Stimulated activated CD8-positive, alpha-beta memory T cell treated with anti-CD3 and anti-CD28 coated beads, Interleukin-4, amount 100 ng/mL, for 48 hours (primary cell): ENCODE measurements at regions not wholly inside any gene's neighbourhood (a gene's known extent, or its start where the extent isn't known, plus 50 kb on each side); places are given as distances from the start of the nearest gene placed in this dataset.

Experiments
- DNase-seq: peaks from one replicate; pipeline ENCODE4 v3.0.0-alpha.2; 2020

DNA sequence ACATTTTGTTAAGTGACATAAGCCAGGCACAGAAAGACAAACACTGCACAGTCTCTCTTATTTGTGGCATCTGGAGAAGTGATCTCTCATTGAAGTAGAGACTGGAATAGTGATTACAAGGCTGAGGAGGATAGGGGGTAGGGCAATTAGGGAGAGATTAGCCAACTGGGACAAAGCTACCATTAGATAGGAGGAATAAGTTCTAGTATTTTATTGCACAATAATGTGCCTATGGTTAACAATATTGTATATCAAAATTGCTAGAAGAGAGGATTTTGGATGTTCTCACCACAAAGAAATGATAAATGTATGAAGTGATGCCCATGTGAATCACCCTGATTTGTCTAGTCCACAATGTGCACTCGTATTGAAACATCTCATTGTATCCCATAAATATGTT, 281.8 kb downstream of the MTRR start:
- no peak for DNase-seq

DNA sequence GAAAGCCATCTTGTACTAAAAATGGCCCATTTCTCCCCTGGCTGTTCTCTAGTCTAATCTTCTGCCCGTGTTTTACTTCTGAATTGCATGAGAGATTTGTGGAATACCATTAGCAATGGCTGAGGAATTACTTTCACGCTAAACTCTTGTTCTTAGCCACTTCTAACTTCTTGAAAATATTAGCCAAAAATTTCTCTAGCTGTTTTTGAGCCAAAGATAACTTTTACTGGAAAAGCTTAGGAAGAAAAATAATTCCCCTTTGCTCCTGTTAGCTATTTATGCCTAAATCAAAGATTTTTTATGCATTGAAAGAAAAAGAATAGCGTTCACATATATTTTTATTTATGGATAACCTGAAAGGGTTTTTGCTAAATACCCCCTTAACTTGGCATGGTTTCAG, 287.8 kb downstream of the MTRR start:
- no peak for DNase-seq

DNA sequence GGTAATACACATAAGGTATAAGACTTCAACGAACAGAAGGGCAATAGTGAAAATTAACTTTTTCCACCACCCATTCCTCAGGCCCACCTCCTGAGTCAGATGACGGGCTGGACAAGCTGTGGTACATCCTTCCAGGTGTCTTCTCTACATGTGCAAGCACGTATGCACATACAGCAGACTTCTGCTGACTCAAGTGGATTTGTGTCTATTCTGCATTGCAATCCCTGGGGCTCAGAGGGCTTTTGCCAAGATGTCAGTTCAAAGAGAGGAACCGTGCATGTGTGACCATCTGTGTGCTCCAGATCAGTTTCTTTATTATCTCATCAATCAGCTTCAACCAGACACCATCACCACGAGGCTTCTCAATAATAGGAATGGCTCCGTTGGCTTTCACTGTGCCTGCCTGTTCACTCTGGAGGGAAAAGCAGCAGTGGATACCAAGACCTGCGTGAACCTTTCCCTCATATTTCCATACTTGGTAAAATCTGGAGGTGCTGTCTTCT, 288.4 kb downstream of the MTRR start:
- DNase-seq: no peak

DNA sequence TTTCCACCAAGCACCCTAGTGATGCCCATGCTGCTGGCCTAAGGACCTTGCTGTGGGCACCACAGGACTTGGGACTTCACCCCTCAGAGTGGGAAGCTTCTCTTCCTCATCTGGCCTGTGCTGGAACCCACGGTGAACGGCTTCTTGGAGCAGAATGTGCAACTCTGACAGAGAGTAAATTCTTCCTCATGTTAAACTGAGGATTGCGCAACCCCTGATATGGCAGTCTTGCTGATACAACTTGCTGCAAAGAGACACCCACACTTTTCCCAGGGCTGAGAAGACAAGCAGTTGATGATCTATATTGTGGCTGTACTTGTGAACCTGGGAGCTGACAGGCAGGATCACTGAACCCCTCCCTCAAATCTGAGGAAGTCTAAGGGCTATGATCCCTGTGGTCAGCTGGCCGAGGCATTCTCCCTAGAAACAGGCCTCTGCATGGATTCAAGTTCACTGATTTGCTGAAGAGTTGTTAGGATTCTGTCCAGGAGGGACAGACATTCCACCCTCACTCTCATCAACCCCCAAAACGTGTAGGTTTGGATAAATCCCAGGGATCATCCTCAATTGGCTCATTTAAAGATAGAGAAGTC, 307.2 kb downstream of the MTRR start:
- DNase-seq: no peak

DNA sequence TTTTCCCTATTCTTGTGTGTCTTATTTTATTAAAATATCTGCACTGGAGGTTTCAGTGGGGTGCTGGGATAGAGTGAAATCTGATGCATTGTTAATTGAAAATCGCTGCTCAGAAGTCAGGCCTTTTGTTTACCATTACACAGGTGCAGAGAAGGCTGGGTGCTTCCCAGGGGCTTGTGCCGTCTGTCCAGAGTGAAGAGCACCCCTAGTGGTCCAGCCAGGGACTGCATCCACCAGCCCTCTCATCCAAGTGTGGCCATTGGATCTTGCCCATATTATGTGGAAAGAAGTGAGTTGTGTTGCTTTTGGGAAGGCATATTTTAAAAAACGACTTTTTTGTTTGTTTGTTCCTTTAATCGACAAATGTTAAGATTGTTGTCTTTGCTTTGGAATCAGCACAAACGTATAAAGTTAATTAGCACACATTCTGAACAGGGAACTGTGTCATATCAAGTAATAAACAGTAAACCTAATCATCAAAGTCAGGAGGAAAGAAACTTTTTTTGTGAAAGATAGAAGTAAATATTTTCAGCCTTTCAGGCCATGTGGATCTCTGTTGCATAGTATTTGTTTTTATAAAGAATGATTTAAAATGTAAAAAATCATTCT, 315.6 kb downstream of the MTRR start:
- peak; percentile 74 for DNase-seq

DNA sequence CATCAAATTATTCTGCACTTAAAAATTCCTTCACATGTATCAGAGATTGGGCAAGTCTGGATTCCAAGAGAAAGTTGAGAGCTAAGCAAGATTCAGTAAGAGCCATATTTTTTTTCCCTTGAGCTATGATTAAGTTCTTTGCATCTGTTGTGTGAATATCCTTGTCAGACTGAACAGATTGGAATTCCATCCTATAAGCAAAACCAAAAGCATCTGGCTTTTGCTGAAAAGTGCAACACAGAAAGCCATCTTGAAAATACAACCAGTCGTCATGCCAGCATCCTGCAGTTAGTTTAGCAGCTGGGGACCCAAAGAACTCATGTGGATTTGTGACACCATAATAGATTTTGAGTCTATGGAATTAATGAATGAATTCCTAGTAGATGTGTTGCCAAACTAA, 316.9 kb downstream of the MTRR start:
- DNase-seq: no peak

DNA sequence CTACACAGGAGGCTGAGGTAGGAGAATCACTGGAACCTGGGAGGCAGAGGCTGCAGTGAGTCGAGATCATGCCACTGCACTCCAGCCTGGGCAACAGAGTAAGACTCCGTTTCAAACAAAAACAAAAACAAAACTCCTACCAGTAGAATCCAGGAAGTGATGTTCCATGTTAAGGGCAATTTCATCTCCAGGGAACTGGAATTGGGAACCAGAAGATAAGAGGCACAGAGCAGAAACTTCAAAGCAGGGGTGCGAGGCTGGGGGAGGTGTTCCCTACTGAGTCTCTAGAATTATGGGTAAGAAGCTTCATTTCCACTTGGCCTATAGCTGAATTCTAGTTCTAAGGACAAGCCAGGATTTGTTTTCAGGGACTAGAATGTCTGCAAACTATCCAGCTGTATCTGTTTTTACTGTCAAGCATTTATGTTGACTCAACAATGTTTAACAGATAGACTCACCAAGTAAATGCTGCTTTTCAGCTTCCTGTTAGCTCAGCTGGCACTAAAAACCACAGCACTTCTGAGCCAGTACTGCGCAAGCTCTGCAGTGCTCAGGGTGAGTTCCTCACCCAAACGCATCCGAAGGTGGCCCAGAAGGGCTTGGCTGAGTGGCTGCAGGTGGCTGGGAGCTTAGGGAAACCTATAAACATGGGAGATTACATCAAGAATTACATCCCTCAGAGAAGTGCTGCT, 320.1 kb downstream of the MTRR start:
- no peak for DNase-seq

DNA sequence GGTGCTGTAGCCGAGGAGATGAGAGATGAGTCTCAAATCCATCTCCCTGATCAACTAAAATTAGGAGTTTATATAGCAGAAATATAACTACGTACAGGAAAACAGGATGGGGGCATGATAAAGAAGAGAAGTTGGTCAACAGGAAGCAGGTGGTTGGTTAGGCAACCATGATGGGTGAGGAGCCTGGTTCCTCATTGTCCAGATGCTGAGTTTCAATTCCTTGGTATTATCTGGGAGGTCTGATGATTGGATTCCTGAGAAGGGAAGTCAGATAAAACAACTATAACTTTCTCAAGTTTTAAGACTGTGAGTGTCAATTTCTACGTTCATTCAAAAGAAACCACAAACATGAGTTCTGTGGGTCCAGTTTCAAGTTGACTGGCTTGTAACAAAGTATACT, 323.9 kb downstream of the MTRR start:
- no peak for DNase-seq

DNA sequence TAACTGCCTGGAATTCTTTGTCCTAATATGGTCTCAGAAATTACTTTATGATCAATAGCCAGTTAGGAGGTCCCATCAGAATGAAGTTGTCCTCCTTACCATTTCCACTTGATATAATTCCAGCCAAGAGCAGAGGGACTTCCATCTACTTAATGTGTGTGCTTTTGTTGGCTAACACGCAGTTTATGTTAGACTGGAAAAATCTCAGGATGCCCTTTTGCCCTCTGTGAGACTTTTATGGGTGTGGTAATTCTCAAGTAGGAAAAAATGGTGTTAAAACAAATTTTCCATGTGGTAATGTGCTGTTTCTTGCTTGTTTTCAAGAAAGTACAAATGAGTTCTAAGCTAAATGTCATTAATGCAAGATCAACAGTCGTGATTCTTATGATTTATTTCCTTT, 327.1 kb downstream of the MTRR start:
- DNase-seq: no peak

DNA sequence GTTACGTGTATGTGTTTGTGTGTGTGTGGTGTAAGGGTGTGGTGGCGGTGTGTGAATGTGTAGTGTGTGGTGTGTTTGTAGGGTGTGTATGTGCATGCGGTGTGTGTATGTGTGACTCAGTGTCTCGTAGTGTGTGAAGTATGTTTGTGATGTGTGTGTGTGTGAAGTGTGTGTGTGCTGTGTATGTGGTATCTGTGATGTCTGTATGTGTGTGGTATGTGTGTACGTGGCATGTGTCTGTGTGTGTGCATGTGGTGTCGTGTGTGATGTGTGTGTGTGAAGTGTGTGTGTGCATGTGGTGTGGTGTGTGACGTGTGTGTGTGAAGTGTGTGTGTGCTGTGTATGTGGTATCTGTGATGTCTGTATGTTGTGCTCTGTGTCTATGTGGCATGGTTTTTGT, 339.4 kb downstream of the MTRR start:
- no peak for DNase-seq

DNA sequence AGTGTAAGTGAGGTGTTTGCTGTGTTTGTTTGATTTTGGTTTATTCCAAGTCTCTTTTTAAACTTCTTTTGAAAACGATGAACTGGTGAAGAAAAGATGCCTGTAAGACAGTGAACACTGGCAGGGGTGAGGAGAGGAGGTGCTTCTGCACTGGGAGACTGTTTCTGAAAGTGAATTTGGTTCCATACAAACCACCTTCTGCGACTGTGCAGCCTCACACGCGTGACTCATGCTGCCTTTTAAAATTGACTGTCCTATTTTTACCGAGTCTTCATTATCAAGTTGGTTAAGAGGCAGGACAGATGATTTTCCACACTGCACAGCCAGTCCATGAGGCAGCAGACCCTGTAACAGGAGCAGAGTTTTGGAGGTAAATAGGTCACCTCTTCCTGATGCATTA, 340.6 kb downstream of the MTRR start:
- no peak for DNase-seq

DNA sequence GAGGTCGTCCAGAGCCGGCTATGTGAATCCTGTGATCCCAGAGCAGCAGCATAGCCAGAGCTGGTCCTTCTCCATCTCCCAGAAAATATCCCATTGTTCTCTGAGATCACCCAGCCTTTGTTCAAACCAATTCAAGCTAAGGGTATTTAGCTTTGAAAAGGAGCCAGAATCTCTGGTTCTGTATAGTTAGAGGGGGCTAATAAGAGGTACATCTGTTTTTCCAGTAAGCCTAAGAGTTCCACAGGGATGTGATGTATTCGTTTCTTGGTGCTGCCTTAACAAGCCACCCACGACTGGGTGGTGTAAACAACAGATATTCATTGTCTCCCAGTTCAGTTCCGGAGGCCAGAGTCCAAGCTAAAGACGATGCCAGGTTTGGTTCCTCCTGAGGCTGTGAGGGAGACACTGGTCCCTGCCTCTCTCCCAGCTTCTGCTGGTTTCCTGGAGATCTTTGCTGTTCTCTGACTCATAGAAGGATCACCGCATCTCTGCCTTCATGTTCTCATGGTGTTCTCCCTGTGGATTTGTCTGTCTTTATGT, 344.8 kb downstream of the MTRR start:
- DNase-seq: no peak

DNA sequence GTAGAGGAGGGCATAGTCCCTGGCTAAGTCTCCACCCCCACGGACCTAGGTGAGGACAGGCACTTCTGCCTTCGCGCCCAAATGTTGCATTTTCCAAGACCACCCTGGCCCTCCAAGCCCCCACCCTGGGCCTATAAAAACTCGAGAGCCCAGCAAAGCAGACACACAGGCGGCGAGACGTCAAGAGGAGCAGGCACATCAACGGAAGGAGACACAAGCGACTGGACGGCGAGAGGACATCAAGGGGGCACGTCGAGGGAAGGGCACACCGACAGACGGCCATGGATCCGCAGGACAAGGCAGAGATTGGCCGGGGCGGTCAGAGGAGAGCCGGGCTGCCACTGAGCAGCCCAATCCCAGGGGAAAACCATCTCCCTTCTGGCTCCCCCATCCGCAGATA, 348.0 kb downstream of the MTRR start:
- DNase-seq: no peak

DNA sequence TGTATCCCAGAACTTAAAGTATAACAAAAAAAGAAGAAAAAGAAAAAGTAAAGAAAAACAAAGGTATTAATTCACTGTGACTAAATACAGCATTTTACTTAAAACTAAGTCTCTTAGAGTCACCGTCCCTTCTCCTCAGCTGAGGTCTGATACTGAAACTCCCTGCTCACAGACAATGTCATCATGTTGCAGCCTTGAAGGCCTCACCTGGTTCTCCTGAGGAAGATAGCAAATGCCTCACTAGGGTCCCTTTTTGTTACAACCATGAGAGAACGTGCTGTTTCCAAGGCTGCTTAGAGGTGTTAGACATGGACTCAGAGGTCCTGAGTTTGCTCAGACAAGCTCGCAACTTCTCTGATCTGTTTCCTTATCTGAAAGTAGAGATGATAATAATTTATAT, 357.2 kb downstream of the MTRR start:
- DNase-seq: no peak

DNA sequence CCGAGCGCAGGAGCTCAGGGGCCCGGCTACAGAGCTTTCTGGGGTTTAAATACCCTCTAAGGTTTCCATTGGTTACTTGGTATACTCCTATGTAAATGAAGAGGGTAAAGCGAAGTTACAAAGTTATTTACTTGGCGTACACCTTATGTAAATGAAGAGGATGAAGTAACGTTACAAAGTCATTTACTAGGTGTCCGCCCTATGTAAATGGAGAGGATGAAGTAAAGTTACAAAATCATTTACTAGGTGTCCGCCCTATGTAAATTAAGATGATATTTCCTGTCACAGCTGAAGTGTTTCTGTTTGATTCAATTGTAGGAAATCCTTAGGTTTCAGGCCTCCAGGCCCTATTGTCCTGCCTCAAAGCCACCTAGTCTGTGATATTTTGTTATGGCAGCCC, 358.2 kb downstream of the MTRR start:
- no peak for DNase-seq

DNA sequence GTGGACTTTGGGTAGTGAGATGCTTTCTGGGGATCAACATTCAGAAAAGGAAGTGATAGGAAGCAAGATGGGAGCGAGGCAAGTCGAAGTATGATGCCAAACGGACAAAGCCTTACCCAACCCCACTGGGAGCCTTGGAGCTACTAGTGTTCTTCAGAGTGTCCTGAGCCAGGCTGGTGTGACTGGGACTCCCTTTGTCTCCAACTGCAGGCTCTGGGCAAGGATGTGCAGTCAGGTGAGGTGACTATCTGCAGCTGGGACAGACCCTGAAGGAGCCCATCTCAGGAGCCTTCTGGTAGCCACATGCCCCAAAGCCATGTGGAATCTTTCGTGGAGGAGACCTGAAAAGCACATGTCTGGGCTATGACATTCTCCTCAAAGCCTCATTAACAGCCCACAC, 360.6 kb downstream of the MTRR start:
- DNase-seq: no peak

DNA sequence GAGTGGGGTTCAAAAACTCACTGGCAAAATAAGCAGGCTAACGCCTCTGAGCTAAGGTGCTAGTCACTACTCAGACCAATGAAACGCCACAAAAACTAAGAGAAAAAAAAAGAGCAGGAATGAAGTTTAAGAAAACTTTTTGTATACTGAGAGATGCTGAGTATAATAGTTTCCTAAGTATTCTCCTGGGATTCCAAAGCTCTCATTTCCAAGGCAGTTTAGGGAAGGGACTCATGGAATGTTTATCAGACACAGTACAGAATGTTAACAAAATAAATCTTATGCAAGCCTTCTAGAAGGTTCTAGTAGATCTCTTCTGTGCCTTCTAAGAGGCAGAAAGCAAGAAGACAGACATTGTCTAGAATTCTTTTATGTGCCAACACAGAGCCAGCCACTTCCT, 361.9 kb downstream of the MTRR start:
- no peak for DNase-seq

DNA sequence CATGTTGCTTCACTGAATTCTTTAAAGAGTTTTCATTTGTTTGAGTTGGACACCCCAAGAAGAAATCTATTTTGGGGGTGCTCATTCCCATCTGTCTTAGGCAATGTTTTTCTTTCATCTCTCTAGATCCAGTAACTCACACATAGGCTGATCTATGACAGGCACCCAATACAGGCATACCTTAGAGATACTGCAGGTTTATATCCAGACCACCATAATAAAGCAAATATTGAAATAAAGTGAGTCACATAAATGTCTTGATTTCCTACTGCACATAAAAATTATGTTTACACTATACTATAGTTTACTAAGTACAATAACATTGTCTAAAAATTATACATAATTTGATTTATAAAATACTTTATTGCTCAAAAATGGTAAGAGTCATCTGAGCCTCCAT, 364.5 kb downstream of the MTRR start:
- no peak for DNase-seq

DNA sequence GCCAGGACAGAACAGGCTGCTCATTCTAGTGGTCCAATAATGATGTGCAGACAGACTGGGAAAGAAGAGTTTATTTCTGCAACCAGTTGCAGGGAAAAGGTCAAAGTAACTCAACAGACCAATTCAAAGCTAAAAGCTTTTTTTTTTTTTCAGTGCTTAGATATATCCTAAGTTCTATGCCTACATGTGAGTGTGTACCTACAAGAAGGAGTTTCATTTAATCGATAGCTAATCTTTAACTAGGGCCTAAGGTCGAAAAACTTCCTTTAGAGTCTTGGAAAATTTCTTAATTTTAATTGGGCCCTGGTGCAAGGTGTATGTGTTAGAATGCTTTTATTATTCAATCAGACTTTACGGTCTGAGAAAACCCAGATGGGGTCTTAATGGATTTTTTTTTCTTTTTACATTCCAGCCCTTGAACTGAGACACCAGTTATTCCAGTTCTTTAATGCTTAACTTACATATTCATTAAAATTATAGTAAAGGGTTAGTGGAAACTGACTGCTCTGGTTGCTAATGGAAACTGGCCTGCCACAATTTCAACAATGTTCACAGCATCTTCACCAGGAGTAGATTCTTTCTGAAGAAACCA, 365.3 kb downstream of the MTRR start:
- DNase-seq: no peak

DNA sequence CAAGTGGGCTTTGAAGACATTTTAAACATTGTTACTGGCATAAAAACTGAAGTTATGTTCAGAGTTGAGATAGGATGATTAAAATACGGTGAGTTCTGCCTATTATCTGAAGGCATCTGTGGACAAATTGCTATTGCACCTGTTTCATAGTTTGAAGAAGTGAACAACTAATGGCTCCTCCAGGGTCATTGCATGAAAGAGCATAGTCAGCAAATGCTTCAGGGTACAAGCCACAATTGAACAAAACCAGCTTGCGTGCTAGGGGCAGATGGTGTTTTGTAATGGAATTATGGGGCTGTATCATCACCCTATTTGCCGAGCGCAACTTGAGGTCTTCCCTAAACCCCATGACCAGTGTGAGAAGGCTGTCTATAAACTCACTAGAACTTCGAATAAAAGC, 369.1 kb downstream of the MTRR start:
- no peak for DNase-seq

DNA sequence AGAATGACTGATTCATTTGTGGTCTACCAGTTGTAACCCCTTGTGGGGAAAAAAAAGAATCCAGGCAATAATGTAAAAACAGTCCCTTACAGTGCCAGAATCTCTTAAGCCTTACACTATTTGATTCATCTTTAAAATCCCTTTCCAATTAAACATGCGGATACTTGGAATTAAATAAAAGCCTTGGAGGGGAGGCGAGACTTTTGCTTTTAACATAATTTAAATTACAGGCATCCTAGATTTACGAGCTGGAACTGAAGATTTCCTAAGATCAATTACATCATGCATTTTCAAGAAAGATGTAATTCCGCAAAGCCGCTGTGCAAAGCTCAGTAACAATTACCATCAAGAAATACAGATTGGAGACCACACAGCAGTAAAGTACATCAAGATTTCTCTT, 370.2 kb downstream of the MTRR start:
- DNase-seq: no peak

DNA sequence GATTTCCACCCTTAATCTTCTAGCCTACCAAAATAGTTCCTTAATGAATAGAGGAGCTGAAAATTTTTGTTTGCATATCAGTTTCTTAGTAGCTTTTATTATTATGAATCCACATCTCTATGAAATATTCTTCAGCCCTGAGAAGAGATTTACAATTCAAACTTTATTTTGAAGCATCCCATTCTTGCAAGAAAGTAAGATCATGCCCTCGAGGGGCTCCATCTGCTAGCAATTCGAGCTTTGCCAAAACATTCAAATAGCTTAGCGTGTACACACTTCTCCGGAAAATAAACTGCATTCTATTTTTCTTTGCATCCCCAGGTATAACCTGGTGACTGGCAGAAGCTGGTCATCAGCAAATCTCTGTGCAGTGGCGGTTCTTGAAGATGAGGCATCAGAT, 370.7 kb downstream of the MTRR start:
- DNase-seq: no peak

DNA sequence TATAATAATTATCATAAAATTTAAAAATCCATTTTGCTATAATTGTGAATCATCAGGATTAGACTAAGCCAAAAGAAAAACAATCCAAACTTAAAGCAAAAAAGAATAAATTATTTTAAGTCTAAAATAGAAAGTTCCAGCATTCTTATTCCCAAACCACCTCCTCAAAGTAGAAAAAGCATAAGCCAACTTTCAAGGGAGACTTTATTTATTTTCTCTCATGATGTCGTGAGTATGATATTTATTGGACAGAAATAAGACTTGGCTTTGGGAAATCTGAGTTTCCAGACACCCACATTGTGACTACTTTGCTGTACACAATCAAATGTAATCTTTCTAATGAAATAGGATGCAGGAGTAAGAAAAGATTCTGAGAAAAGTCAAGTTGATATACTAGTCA, 372.1 kb downstream of the MTRR start:
- DNase-seq: no peak

DNA sequence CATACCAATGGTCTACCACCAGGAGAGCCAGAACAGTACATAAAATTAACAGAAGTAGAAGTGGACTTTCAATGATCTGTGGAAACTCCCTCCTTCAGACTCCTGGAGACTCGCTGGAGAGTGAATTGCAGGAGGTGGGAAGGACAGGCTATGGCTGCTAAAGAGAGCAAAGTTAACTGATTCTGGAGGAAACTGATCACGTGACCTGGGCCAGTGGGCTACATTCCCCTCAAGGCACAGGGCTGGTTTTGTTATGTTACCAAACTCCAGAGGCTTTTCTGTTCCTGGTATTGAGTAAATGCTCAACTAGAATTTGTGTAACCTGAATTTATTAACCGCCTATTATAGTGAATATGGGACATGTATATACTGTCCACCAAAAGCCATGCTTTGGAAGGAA, 372.6 kb downstream of the MTRR start:
- no peak for DNase-seq
